ENCODE measurements at regions not wholly inside any gene's neighbourhood (a gene's known extent, or its start where the extent isn't known, plus 50 kb on each side); places are given as distances from the start of the nearest gene placed in this dataset.

DNA sequence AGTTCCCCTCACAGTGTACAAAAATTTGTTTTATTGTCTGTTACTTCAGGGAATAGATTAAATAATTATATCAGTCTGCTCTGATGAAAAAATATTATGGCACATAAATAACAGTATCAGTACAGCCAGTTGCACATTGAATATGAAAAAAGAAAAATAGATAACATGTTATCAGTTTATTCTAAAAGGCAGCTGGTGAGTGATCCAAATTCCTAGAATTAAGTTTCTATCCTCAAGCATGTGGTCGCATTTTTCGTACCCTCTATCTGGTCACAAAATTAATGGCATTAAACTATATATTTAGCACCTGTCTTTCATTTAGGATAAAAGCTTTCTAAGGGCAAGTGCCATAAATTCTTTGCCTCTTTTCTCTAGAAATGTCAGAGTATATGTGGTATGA lies 944.8 kb upstream of the PCDH9 start:
- TF ChIP-seq, protein P1, sequence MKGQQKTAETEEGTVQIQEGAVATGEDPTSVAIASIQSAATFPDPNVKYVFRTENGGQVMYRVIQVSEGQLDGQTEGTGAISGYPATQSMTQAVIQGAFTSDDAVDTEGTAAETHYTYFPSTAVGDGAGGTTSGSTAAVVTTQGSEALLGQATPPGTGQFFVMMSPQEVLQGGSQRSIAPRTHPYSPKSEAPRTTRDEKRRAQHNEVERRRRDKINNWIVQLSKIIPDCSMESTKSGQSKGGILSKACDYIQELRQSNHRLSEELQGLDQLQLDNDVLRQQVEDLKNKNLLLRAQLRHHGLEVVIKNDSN (IDR thresholded peaks at IDR 0.05) = no peak
- TF ChIP-seq RAD21 (IDR thresholded peaks at IDR 0.05; ENCODE audit: low read depth) (no peak), CEBPB (IDR thresholded peaks at IDR 0.05) (no peak)

DNA sequence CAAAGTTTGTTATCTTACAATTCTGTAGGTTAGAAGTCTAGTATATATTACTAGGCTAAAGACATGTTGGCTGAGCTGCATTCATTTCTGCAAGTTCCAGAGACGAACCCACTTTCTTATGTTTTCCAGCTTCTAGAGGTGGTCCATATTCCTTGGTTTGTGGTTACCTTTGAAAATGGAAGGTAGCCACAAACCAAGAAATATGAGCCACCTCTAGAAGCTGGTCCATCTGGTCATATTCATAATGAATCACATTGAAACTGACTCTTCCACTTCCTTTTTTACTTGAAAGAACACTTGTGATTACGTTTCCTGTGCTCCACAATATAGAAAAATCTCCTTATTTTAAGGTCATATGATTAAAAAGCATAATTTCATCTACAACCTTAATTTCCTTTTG lies 943.0 kb upstream of the PCDH9 start:
- TF ChIP-seq, protein P2, sequence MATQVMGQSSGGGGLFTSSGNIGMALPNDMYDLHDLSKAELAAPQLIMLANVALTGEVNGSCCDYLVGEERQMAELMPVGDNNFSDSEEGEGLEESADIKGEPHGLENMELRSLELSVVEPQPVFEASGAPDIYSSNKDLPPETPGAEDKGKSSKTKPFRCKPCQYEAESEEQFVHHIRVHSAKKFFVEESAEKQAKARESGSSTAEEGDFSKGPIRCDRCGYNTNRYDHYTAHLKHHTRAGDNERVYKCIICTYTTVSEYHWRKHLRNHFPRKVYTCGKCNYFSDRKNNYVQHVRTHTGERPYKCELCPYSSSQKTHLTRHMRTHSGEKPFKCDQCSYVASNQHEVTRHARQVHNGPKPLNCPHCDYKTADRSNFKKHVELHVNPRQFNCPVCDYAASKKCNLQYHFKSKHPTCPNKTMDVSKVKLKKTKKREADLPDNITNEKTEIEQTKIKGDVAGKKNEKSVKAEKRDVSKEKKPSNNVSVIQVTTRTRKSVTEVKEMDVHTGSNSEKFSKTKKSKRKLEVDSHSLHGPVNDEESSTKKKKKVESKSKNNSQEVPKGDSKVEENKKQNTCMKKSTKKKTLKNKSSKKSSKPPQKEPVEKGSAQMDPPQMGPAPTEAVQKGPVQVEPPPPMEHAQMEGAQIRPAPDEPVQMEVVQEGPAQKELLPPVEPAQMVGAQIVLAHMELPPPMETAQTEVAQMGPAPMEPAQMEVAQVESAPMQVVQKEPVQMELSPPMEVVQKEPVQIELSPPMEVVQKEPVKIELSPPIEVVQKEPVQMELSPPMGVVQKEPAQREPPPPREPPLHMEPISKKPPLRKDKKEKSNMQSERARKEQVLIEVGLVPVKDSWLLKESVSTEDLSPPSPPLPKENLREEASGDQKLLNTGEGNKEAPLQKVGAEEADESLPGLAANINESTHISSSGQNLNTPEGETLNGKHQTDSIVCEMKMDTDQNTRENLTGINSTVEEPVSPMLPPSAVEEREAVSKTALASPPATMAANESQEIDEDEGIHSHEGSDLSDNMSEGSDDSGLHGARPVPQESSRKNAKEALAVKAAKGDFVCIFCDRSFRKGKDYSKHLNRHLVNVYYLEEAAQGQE (IDR thresholded peaks at IDR 0.05; ENCODE audit: low read depth) = no peak
- no peak for TF ChIP-seq TCF12 (IDR thresholded peaks at IDR 0.05; ENCODE audit: low read depth)

DNA sequence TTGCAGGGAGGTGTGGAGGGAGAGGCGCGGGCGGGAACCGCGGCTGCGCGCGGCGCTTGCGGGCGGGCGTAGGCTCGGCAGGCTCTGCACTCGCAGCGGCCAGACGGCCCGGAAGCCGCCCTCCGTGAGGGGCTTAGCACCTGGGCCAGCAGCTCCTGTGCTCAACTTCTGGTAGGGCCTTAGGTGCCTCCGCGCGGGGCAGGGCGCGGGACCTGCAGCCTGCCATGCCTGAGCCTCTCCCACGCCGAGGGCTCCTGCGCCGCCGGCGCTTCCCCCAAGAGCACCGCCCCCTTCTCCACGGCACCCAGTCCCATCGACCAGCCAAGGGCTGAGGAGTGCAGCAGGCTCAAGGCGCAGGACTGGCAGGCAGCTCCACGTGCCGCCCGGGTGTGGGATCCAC lies 940.8 kb upstream of the PCDH9 start:
- TF ChIP-seq TCF12 (IDR thresholded peaks at IDR 0.05; ENCODE audit: low read depth) (no peak), YY1 (IDR thresholded peaks at IDR 0.05; ENCODE audit: low read depth) (no peak), RAD21 (IDR thresholded peaks at IDR 0.05; ENCODE audit: low read depth) (no peak)
- TF ChIP-seq, protein P1 (IDR thresholded peaks at IDR 0.05) = no peak
- TF ChIP-seq, protein P3, sequence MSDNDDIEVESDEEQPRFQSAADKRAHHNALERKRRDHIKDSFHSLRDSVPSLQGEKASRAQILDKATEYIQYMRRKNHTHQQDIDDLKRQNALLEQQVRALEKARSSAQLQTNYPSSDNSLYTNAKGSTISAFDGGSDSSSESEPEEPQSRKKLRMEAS (IDR thresholded peaks at IDR 0.05) = no peak

DNA sequence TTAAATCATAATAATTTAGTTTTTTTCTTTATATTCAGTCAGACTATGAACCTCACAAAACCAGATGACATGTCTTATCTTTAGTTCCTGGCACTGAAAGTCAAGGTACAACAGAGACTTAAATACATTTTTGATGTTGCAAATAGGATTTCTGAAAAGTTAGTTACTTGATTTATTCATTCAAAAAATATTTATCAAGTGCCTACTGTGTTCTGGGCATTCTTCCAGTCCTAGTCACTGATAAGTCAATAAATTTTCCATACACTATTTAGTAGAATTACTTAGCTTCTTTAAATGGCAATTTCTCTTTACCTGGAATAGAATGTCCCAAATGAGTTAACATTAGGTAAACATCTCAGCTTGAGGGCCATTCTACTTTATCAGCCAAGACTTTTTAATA lies 938.3 kb upstream of the PCDH9 start:
- TF ChIP-seq YY1 (IDR thresholded peaks at IDR 0.05; ENCODE audit: low read depth) = no peak
- TF ChIP-seq, protein P3 (IDR thresholded peaks at IDR 0.05) = no peak
- TF ChIP-seq RAD21 (IDR thresholded peaks at IDR 0.05; ENCODE audit: low read depth) = no peak
- TF ChIP-seq EGR1 (IDR thresholded peaks at IDR 0.05) = no peak
- TF ChIP-seq TAF1 (IDR thresholded peaks at IDR 0.05; ENCODE audit: low read depth) = no peak
- TF ChIP-seq TEAD4 (IDR thresholded peaks at IDR 0.05) = no peak
- no peak for TF ChIP-seq ZBTB7A (IDR thresholded peaks at IDR 0.05; ENCODE audit: low read depth)

DNA sequence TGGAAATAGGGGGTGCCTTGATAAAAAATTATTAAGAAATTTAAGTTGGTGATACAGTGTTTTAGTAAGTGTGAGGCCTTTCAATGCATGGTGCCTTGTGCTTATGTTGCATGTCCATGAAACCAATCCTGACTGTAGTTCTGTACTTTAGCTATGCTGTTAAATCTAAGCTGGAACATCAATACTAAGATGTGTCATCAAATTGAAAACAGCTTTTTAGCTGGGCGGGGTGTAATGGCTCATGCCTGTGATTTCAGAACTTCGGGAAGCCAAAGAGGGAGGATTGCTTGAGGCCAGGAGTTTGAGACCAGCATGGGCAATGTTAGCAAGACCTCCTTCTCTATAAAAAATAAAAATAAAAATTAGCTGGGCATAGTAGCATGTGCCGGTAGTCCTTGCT lies 930.3 kb upstream of the PCDH9 start:
- TF ChIP-seq RAD21 (IDR thresholded peaks at IDR 0.05; ENCODE audit: low read depth) = no peak
- TF ChIP-seq YY1 (IDR thresholded peaks at IDR 0.05; ENCODE audit: low read depth) = no peak
- TF ChIP-seq, protein P3 (IDR thresholded peaks at IDR 0.05) = no peak
- no peak for TF ChIP-seq EGR1 (IDR thresholded peaks at IDR 0.05)

DNA sequence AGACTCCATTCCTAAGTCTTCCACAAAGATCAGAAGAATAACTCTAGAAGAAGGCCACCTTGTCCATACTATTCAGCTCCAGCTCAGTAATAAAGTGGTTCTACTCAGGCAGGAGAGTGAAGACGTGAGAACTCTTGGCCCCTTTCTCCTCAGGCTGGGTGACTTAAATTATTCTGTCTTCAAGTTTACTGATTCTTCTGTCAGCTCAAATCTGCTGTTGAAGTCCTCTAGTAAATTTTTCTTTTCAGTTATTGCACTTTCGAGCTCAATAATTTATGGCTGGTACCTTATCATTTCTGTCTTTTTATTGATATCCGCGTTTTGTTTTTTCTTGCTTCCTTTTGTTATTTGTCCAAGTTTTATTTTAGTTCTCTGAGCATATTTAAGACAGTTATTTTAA lies 922.3 kb upstream of the PCDH9 start:
- TF ChIP-seq FOXM1 (IDR thresholded peaks at IDR 0.05; ENCODE audit: borderline replicate concordance, low read depth) = no peak
- TF ChIP-seq EP300 (IDR thresholded peaks at IDR 0.05; ENCODE audit: borderline replicate concordance) = no peak
- no peak for TF ChIP-seq EGR1 (IDR thresholded peaks at IDR 0.05)
- no peak for TF ChIP-seq YY1 (IDR thresholded peaks at IDR 0.05; ENCODE audit: low read depth)
- no peak for TF ChIP-seq TEAD4 (IDR thresholded peaks at IDR 0.05)
- no peak for TF ChIP-seq NFIC (IDR thresholded peaks at IDR 0.05)
- TF ChIP-seq ZBTB7A (IDR thresholded peaks at IDR 0.05; ENCODE audit: low read depth) = no peak
- no peak for TF ChIP-seq CREB1 (IDR thresholded peaks at IDR 0.05; ENCODE audit: low read depth)
- no peak for TF ChIP-seq TAF1 (IDR thresholded peaks at IDR 0.05; ENCODE audit: low read depth)
- no peak for TF ChIP-seq TCF12 (IDR thresholded peaks at IDR 0.05; ENCODE audit: low read depth)
- TF ChIP-seq CEBPB (IDR thresholded peaks at IDR 0.05) = no peak
- no peak for TF ChIP-seq RAD21 (IDR thresholded peaks at IDR 0.05; ENCODE audit: low read depth)
- TF ChIP-seq, protein P3 (IDR thresholded peaks at IDR 0.05) = no peak
- TF ChIP-seq, protein P2 (IDR thresholded peaks at IDR 0.05; ENCODE audit: low read depth) = no peak

DNA sequence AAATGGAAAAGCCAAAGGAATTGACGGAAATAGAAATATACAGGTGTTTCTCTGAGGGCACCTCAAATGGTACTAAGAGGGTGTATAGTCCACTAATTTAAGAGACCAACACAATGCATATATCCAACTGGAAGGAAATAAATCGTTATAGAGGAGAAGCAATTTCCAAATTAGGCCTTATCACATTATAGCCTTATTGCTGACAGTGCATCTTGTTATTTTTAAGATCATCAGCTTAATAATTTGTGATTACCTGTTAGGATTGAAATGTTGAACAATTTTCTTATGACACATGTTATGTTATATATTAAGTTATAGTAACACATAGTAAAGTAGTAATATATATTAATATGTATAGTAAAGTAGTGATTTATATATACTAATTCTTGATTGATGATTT lies 915.7 kb upstream of the PCDH9 start:
- TF ChIP-seq CEBPB (IDR thresholded peaks at IDR 0.05) (no peak), EP300 (IDR thresholded peaks at IDR 0.05; ENCODE audit: borderline replicate concordance) (no peak), TEAD4 (IDR thresholded peaks at IDR 0.05) (no peak), TAF1 (IDR thresholded peaks at IDR 0.05; ENCODE audit: low read depth) (no peak), ZBTB7A (IDR thresholded peaks at IDR 0.05; ENCODE audit: low read depth) (no peak), RAD21 (IDR thresholded peaks at IDR 0.05; ENCODE audit: low read depth) (no peak), NFIC (IDR thresholded peaks at IDR 0.05) (no peak), CREB1 (IDR thresholded peaks at IDR 0.05; ENCODE audit: low read depth) (no peak), FOXM1 (IDR thresholded peaks at IDR 0.05; ENCODE audit: borderline replicate concordance, low read depth) (no peak), EGR1 (IDR thresholded peaks at IDR 0.05) (no peak), YY1 (IDR thresholded peaks at IDR 0.05; ENCODE audit: low read depth) (no peak)
- TF ChIP-seq, protein P2 (IDR thresholded peaks at IDR 0.05; ENCODE audit: low read depth) = no peak
- TF ChIP-seq, protein P3 (IDR thresholded peaks at IDR 0.05) = no peak
- TF ChIP-seq, protein P1 (IDR thresholded peaks at IDR 0.05) = no peak
